Stimulated activated CD4-positive, alpha-beta T cell treated with anti-CD3 and anti-CD28 coated beads, Interleukin-1b, Interleukin-23, amount 100 ng/mL, for 48 hours (primary cell): ENCODE measurements at regions not wholly inside any gene's neighbourhood (a gene's known extent, or its start where the extent isn't known, plus 50 kb on each side); places are given as distances from the start of the nearest gene placed in this dataset.
A peak's percentile ranks its signal among the peaks of the same experiment; 100 is the strongest.
"Not testable (repeated sequence)": the region's sequence is repeated elsewhere in the genome, so short reads cannot be mapped to it uniquely, and the experiment has no call there.

Source experiments
- DNase-seq: peaks from one replicate; pipeline ENCODE4 v3.0.0-alpha.2; 2020

DNA sequence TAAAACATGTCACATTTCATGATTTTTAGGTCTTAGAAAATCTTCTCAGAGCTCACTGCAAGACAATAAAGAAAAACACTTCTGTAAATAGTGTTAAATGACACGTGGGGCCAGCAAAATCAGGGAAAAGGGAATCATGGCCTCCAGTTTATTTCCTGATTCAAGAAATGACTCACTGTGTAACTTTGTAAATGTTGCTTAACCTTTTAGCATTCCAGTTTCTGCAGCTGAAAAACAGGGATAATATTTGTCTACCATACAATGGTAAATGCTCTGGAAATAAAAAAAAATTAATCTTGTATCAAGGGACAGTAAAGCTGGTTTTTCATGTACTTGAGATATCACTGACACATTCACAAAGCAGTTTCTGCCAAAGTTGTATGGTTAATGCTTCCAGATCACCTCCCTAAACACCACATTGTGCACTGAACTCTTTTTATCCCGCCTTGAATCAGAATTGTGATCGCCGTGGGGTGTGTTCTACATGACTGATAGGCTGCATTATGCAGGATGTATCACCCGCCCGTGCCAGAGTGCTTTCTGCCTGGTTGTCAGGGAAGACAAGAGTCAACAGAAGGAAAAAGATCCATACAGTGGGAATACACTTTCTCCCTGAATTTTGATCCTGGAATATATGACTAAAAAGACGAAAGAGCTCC, 238.8 kb downstream of the IKZF2 start:
- no peak for DNase-seq

DNA sequence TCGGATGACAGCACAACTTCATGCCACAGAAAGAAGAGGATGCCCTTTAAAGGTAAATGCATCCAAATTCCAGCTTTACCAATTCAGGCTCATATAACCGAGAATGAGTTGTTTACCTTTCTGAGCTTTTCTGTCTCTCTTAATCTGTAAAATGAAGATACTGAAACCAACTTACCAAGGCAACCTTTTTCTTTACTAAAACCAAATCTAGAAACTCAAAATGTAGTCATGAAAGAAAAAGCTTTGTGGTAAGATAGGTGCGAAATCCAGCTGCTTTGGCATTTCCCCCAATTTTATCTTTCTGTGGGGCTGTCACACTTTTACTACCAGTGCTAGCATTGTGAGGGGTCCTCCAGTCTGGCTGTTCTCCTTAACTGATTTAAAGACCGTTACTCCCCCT, 240.4 kb downstream of the IKZF2 start:
- DNase-seq: no peak

DNA sequence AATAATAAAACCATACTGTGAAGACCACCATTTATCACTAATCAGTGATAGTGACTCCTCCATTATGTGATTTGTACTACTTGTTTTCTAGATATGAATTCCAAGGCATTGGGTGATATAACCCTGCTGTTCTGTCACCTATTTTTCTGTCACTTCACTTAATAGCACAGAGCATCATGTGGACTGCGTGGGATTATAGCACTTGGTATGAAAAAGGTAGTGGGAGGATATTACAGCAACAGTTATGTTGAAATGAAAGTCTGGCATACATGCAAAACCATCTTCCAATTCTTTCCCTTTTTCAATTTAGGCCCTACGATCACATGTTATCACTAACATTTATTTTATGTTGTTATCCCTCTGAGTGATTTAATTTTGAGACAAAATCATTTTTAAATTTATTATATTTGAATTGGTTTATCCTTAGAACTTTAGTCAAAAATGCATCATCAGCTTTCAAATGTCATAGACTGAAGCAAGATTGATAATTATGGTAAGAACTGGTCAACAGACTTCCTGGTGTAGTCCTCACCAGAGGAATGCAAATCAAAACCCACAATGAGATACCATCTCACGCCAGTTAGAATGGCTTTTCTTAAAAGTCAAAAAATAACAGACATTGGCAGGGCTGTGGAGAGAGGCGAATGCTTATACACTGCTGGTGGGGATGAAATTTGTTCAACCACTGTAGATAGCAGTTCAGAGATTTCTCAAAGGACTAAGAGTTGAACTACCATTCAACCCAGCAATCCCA, 242.6 kb downstream of the IKZF2 start:
- no peak for DNase-seq

DNA sequence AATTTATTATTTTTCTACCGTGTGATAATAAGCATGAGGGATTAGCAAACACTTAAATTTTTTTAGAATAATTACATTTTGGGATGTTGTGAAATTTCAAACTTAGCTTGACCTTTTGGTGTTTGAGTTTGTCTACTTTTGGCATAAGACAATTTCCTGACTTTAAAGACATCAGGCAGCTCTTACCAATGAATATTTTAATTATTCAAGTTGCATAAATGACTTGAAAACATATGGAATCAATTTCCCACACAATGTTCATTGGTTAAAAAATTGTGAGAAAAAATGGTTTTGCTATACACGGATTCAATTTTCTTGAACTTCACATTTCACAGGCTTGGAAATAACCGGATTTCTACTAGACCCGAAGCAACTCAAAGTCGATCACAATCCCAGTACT, 243.4 kb downstream of the IKZF2 start:
- no peak for DNase-seq

DNA sequence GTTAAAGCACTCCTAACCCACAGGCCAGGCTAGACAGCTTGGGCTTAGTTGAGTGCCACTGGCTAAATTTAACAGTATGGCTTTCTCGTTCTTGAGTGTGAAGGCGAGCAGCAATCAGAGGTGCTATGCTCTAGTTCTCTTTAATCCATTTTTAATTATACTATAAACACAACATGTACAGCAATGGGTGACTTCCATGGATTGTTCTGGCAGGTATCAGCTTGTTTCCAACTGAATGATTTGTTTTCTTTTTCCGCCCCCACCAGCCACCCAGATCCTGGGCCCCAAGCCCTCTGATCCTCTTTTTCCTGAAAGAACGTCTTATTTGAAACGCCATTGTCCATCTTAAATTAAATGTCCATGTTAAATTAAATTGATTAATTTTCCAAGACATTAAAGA, 244.8 kb downstream of the IKZF2 start:
- DNase-seq: no peak

DNA sequence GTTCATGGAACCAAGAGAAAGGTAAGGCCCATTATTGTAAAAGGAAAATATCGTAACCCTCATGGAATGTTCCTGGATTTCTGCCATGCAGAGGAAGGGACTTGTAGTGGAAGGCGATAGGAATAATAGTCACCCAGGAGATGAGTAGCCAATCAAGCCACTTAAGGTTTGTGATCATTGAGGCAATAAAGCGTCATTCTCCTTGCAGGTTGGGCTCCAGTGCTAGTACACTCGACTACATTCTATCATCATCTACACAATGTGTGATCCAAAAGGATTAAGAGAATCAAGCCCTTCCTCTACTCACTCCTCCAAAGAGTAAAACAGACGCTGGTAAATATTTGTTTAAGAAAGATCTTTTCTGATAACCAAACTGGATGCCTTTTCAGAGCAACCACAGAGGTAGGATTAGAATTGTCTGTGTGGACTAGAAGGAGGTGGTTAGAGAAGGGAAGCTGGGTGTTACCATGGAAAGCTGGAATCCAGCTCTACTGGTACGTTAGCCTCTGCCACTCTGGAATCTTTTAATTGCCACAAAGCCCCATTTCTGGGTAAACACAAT, 245.7 kb downstream of the IKZF2 start:
- no peak for DNase-seq

DNA sequence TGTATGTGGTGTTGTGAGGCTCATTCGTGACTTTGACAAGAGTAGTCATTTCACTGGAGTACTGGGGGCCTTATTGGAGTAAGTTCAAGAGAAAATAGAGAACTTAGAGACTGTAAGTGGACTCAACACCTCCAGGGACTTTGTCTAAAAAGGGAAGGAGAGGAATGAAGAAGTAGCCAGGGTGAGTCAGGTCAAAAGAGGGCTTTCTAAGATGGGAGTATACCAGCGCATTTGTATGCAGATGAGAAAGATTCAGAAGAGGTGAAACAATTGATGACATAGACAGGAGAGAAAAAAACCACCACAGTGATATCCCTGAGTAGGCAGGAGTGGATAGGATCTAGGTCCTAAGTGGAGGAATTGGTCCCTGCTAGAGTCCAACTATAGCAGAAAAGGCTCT, 246.8 kb downstream of the IKZF2 start:
- no peak for DNase-seq

DNA sequence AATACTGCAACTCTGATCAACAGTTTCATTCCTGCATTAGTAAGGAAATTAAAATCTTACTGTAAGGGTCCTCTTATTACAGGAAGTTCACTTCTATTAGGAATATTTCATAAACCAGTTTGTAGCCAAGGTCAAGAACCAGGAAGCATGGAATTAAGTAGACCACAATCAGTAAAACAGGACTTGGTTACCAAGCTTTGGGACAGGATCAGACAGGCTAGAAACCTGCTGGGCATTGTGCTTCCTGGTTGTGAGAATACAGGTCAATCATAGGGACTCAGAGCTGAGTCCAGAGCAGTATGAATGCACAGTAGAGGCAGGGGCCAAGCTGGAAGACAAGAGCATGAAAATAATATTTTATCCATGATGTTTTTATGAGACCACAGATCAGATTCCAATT, 248.0 kb downstream of the IKZF2 start:
- no peak for DNase-seq

DNA sequence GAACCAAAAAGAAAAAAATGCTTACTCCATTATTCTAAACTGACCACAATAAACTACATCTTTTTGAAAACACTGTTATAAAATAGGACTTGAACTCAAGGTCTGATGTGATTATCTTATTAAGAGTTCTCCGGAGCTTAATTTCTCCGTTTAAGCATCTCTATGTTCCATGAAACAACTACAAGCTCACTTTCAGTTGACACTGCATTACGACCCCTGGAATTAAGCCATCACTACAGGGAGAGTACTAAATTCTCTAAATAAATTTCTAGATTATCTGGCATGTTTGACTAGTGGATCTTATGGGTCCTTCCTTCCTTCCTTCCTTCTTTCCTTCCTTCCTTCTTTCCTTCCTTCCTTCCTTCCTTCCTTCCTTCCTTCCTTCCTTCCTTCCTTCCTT, 249.0 kb downstream of the IKZF2 start:
- no peak for DNase-seq

DNA sequence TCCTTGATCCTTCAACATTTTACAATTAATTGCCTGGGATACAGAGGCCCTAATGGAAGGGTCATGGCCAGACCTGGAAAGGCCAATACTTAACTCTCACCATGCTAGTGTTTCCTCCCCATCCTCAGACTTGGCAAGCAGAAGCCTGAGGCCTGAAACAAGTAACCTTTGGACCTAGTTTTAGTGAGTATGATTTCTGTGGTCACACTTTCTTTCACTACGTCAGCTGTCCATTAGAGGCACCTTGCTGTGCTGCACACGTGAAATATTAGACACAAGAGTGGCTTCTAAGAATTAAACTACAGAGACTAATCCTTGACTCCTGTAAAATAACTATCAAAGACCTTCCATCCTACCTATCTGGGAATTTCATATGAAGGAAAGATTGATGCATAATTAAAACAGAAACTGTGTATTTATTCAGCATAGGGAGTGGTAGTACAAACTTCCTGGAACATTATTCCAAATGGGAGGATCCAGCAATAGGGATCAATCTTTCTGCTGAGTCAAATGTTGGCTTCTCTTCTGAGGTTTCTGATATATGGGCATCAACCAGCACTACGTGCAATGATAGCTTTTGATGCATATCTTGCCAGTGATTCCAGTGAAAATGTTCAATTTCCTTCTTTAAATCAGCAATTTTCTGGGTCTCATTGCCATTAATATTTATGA, 249.7 kb downstream of the IKZF2 start:
- DNase-seq: no peak

DNA sequence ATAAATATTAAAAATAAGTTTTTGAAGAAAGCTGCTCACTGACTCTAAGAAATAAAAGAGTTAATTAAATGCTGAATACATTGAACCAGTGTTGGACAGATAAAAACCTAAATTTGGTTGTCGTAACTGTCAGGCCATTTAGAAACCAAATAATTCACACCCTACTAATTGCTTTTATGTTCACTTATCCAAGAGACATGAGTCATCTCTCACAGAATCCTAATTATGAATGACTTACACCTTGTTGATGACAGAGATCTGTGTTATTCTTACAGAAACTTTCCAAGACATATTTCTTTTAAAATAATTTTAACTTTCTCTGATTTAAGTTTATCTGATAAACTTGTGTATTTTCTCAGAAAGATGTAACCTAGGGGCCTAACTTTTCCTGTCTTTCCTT, 250.7 kb downstream of the IKZF2 start:
- DNase-seq: no peak

DNA sequence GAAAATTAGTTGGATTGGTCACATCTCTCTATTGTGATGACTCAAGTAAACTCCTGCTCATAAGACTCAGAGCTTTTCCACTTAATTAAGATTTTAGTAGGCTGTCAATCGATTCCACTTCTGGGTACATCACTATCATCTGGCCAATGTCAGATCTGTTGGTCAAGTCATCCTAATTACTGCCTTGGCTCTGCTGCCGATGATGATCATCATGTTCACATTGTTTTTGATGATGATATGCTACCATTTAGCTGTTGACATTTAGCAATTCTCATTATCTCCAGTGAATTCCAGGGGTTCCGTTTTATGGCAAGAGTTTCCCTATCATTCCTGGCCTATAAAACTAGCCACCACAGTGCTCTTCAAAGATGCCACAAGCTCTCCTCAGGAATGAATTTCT, 253.4 kb downstream of the IKZF2 start:
- no peak for DNase-seq

DNA sequence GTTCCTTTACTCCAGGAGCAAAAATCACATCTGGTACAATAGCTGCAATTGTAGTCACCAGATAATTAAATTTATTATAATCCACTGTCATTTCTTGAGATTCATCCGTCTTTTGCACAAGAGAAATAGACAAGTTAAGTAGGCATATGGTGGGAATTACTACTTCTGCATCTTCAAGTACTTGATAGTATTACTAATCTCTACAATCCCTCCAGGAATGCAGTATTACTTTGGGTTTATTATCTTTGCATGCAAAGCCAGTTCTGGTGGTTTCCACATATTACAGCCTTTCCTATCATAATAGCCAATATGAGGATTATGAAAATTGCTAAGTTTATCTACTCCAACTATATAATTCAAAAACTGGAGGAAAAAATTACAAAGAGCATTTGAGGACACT, 254.1 kb downstream of the IKZF2 start:
- DNase-seq: no peak

DNA sequence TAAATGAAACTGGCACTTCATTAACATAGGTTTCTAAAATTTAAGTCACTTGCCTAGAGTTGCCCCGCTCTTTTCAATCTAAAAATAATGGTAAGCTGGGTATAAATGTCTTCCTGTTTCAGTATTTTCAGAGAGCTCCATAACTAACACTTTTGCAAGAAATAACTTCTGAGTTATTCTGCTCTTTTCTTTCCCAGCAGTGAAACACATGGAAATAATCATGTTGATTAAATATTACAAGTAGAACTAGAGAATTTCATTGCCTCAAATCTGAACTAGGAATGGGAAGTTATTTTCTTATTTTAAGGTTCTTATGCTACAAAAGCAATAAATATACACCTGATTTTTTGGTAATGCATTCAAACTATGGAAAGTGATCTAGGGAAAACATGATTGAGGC, 257.4 kb downstream of the IKZF2 start:
- no peak for DNase-seq

DNA sequence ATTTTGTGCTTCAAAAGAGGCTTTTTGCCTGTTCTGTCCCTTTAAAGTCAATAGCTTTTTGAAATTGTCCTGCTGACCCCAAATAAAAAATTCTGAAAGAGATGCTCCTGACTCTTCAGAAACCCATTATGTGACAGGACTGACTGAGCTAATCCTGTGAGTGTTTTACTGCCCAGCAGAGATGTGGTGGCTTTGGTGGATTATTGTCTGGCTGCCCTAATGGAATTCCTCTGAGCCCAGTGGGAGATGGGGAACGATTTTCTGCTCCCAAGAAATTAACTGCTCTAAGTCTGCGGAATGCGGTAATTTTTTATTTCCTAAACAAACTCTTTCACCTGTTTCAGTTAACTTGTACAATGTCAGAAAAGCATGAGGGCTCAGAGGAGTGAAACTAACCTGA, 258.2 kb downstream of the IKZF2 start:
- DNase-seq: no peak

DNA sequence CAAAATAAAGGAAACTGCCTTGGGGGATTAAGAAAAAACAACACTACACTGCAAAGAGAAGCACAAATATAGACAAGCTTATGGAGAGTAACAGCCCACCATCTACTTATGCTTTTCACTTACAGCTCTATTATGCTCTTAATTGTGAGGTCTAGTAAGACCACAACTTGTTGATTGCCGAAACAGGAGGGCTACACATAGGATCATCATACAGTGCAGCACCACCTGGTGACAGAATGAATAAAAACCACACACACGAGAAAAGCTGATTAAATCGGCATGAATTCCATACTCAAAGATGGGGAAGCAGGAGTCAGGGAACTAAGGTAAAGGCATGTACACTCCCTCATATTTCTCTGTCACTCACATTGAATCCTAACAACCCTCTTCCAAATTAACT, 259.2 kb downstream of the IKZF2 start:
- no peak for DNase-seq

DNA sequence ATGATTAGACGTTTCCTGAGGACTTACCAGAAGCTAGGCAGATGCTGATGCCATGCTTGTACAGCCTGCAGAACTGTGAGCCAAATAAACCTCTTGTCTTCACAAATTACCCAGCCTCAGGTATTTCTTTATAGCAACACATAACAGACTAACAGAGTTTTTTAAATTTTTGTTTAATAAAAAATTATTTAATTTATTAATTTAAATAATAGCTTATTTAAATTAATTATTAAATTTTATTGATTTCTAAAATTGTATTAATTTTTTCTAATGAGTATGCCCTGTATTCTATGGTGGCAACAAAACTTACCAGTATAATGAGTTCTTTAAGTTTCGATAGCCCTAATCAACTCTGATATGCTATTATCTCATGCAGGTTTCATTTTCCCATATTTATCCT, 259.8 kb downstream of the IKZF2 start:
- DNase-seq: no peak

DNA sequence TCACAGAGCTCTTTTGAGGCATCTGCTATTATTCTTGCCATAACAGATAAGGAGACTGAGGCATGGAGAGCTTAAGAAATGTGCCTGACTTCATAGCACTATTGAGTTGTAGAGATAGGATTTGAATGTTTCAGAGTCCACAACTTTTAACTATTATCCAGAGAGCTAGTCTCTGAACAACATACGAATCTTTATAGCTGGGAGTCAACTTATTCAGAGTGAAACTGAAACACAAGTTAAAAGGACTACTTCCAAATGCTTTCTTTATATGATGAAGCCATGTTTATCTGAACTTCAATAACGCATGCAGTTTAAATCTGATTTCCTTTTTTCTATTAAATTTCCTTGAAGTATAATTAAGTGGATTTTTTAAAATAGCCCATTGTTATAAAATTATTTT, 268.8 kb downstream of the IKZF2 start:
- no peak for DNase-seq

DNA sequence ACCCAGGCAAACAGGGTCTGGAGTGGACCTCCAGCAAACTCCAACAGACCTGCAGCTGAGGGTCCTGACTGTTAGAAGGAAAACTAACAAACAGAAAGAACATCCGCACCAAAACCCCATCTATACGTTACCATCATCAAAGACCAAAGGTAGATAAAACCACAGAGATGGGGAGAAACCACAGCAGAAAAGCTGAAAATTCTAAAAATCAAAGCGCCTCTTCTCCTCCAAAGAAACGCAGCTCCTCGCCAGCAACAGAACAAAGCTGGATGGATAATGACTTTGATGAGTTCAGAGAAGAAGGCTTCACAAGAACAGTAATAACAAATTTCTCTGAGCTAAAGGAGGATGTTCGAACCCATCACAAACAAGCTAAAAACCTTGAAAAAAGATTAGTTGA, 274.9 kb downstream of the IKZF2 start:
- DNase-seq: not testable (repeated sequence)

DNA sequence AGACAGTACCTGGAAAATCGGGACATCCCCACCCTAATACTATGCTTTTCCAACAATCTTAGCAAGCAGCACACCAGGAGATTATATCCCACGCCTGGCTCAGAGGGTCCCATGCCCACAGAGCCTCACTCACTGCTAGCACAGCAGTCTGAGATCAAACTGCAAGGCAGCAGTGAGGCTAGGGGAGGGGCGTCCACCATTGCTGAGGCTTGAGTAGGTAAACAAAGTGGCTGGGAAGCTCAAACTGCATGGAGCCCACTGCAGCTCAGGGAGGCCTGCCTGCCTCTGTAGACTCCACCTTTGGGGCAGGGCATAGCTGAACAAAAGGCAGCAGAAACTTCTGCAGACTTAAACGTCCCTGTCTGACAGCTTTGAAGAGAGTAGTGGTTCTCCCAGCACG, 275.5 kb downstream of the IKZF2 start:
- DNase-seq: not testable (repeated sequence)

DNA sequence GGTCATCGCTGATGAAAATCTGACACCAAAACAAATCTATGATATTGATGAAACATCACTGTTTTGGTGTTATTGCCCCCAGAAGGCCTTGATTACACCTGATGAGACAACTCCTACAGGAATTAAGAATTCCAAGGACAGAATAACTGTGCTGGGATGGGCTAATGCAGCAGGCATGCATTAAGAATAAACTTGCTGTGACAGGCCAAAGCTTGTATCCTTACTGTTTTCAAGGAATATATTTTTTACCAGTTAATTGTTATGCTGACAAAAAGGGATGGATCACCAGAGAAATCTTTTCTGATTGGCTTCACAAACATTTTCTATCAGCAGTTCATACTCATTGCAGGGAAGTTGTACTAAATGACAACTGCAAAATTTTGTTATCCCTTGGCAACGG, 278.2 kb downstream of the IKZF2 start:
- no peak for DNase-seq

DNA sequence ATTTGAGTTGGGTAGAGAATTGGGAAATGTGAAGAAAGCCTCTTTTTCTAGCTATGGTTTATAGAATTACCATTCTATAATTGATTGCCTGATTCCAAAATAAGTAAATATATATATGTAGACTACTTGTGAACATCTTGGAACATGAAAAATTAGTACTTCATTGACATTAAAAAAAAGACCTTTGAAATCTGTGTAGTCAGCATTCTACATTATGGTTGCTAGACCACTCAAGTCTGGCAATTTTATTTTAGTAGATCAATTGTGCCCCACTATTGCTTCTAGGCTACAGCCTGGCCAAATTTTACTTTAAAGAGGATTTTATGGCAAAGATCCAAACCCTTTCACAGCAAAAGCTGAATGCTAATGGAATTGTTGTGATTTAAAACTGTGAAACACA, 279.8 kb downstream of the IKZF2 start:
- DNase-seq: no peak

DNA sequence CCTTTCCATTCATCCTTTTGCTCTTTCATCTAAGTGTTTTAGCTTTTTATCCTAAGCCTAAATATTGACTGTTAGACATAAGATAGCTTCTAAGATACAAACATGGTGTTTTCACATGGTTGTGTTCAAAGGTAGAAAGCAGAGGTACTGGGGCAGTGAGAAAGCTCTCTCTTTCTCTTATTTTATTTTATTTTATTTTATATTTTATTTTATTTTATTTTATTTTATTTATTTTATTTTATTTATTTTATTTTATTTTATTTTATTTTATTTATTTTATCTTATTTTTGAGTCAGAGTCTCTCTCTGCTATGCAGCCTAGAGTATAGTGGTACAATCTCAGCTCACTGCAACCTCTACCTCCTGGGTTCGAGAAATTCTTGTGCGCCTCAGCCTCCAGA, 287.2 kb downstream of the IKZF2 start:
- no peak for DNase-seq

DNA sequence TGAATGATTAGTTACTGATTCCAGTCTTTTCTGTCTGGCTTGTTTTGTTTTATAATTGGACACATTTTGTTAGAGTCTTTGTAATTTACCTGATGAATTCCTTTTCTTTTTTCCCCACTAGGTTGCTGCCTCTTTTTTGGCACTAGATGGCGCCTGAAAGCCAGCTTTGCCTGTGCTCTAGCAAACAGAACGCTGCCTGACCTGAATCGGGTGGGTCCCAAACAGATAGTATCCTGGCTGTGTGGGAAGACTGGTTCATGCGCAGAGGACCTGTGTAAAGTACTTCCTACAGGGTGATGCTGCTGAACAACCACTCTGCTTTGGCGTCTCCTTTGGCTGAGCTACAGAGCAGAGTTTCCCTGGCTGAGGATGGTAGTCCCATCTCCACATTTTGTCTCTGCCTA, 288.2 kb downstream of the IKZF2 start:
- peak; percentile 32 for DNase-seq
